Activated CD8-positive, alpha-beta memory T cell treated with anti-CD3 and anti-CD28 coated beads, Interleukin-2, amount 10 ng/mL, durations not matched to agents 7 days and 5 days (primary cell): ENCODE measurements at regions not wholly inside any gene's neighbourhood (a gene's known extent, or its start where the extent isn't known, plus 50 kb on each side); places are given as distances from the start of the nearest gene placed in this dataset.

ENCODE experiments used
- ATAC-seq: fragments of 150-1000 bp; cut with Tn5 transposase; one replicate; pipeline ENCODE4 v1.10.0; 2021; ENCODE audit warnings: moderate library complexity
- CTCF ChIA-PET: fragments of 350-600 bp; sonication (Branson Sonifier 250); formaldehyde crosslinking; loops from one replicate; lab custom pipeline; 2021; ENCODE audit warnings: antibody characterized with exemption; lab: Charles Lee
- DNase-seq: peaks from one replicate; pipeline ENCODE4 v3.0.0-alpha.2; 2020
- H3K27ac Mint-ChIP-seq: one replicate; pipeline ENCODE4 v1.8.0; 2021; ENCODE audit warnings: mild to moderate bottlenecking, mixed read lengths
- H3K27me3 Mint-ChIP-seq: one replicate; pipeline ENCODE4 v1.8.0; 2021; ENCODE audit warnings: mixed read lengths
- H3K36me3 Mint-ChIP-seq: one replicate; pipeline ENCODE4 v1.8.0; 2021; ENCODE audit warnings: mild to moderate bottlenecking, mixed read lengths
- H3K4me1 Mint-ChIP-seq: one replicate; pipeline ENCODE4 v1.8.0; 2021; ENCODE audit warnings: mixed read lengths
- H3K4me3 Mint-ChIP-seq: one replicate; pipeline ENCODE4 v1.8.0; 2021; ENCODE audit warnings: mild to moderate bottlenecking, moderate library complexity, mixed read lengths
- H3K9me3 Mint-ChIP-seq: one replicate; pipeline ENCODE4 v1.8.0; 2022; ENCODE audit warnings: low read depth, mixed read lengths

GRCh38 chr3:109618766-109619378 lies 281.5 kb upstream of the DPPA4 start:
- Mint-ChIP-seq H3K36me3 (no peaks in the 10 kb centered on the region), H3K27me3 (no peaks in the 10 kb centered on the region), H3K4me3 (no peak overlapping the region), H3K9me3 (no peaks in the 10 kb centered on the region), H3K27ac (no peak overlapping the region), H3K4me1 (no peaks in the 10 kb centered on the region)
- CTCF ChIA-PET: no interaction called here
- DNase-seq (no peak), ATAC-seq (no peak)

- no peaks in the 10 kb centered on the region for H3K27me3 Mint-ChIP-seq
- CTCF ChIA-PET: no interaction called here
- H3K9me3 Mint-ChIP-seq: no peaks in the 10 kb centered on the region
- ATAC-seq (no peak), DNase-seq (no peak)
- no peak overlapping the region for H3K4me3 Mint-ChIP-seq
- no peaks in the 10 kb centered on the region for H3K36me3 Mint-ChIP-seq
- no peaks in the 10 kb centered on the region for H3K4me1 Mint-ChIP-seq
- H3K27ac Mint-ChIP-seq: no peak overlapping the region
Observed at GRCh38 chr3:109631897-109632296, 294.6 kb upstream of the DPPA4 start.

GRCh38 chr3:109640146-109640652 lies 302.9 kb upstream of the DPPA4 start:
- CTCF ChIA-PET: no interaction called here
- ATAC-seq (no peak), DNase-seq (no peak)
- peaks cover 5% of the 10 kb centered on the region for H3K27me3 Mint-ChIP-seq
- no peak overlapping the region for H3K4me3 Mint-ChIP-seq
- no peaks in the 10 kb centered on the region for H3K9me3 Mint-ChIP-seq
- H3K36me3 Mint-ChIP-seq: no peaks in the 10 kb centered on the region
- no peak overlapping the region for H3K27ac Mint-ChIP-seq
- no peaks in the 10 kb centered on the region for H3K4me1 Mint-ChIP-seq

GRCh38 chr3:109642025-109642424 lies 304.7 kb upstream of the DPPA4 start:
- Mint-ChIP-seq H3K4me3 (no peak overlapping the region), H3K36me3 (no peaks in the 10 kb centered on the region), H3K27me3 (peaks cover 5% of the 10 kb centered on the region), H3K9me3 (no peaks in the 10 kb centered on the region), H3K27ac (no peak overlapping the region), H3K4me1 (no peaks in the 10 kb centered on the region)
- DNase-seq (no peak), ATAC-seq (no peak)
- CTCF ChIA-PET: no interaction called here

GRCh38 chr3:109643590-109643989 lies 306.2 kb upstream of the DPPA4 start:
- Mint-ChIP-seq H3K36me3 (no peaks in the 10 kb centered on the region), H3K9me3 (no peaks in the 10 kb centered on the region), H3K4me1 (no peaks in the 10 kb centered on the region), H3K27ac (no peak overlapping the region), H3K4me3 (no peak overlapping the region), H3K27me3 (peaks cover 2% of the 10 kb centered on the region)
- CTCF ChIA-PET: no interaction called here
- no peak for DNase-seq
- ATAC-seq: no peak

- DNase-seq (no peak), ATAC-seq (no peak)
- H3K36me3 Mint-ChIP-seq: no peaks in the 10 kb centered on the region
- no peaks in the 10 kb centered on the region for H3K4me1 Mint-ChIP-seq
- CTCF ChIA-PET: no interaction called here
- no peaks in the 10 kb centered on the region for H3K9me3 Mint-ChIP-seq
- H3K27ac Mint-ChIP-seq: no peak overlapping the region
- peaks cover 2% of the 10 kb centered on the region for H3K27me3 Mint-ChIP-seq
- H3K4me3 Mint-ChIP-seq: no peak overlapping the region
Observed at GRCh38 chr3:109644332-109644731, 307.0 kb upstream of the DPPA4 start.

GRCh38 chr3:109644746-109645145 lies 307.4 kb upstream of the DPPA4 start:
- Mint-ChIP-seq H3K4me1 (no peaks in the 10 kb centered on the region), H3K27ac (no peak overlapping the region), H3K9me3 (no peaks in the 10 kb centered on the region), H3K4me3 (no peak overlapping the region), H3K36me3 (no peaks in the 10 kb centered on the region), H3K27me3 (peaks cover 2% of the 10 kb centered on the region)
- CTCF ChIA-PET: no interaction called here
- no peak for ATAC-seq
- DNase-seq: no peak

- no peak for ATAC-seq
- H3K27ac Mint-ChIP-seq: no peak overlapping the region
- H3K4me1 Mint-ChIP-seq: no peaks in the 10 kb centered on the region
- H3K9me3 Mint-ChIP-seq: peaks cover 5% of the 10 kb centered on the region
- no peaks in the 10 kb centered on the region for H3K36me3 Mint-ChIP-seq
- CTCF ChIA-PET: interaction anchor here (0.6 kb wide), 1 partner anchor 543 kb away, joined by 3 read pairs; no protein-coding TSS in a partner anchor
- no peak overlapping the region for H3K4me3 Mint-ChIP-seq
- no peak for DNase-seq
- H3K27me3 Mint-ChIP-seq: peaks cover 2% of the 10 kb centered on the region
Observed at GRCh38 chr3:109648027-109648426, 310.7 kb upstream of the DPPA4 start.

GRCh38 chr3:109656225-109656624 lies 318.9 kb upstream of the DPPA4 start:
- H3K36me3 Mint-ChIP-seq: no peaks in the 10 kb centered on the region
- H3K4me3 Mint-ChIP-seq: no peak overlapping the region
- DNase-seq (no peak), ATAC-seq (no peak)
- no peak overlapping the region for H3K27ac Mint-ChIP-seq
- H3K27me3 Mint-ChIP-seq: no peaks in the 10 kb centered on the region
- H3K4me1 Mint-ChIP-seq: no peaks in the 10 kb centered on the region
- CTCF ChIA-PET: no interaction called here
- peaks cover 3% of the 10 kb centered on the region for H3K9me3 Mint-ChIP-seq

- CTCF ChIA-PET: no interaction called here
- Mint-ChIP-seq H3K27ac (no peak overlapping the region), H3K9me3 (no peaks in the 10 kb centered on the region), H3K36me3 (no peaks in the 10 kb centered on the region), H3K4me1 (no peaks in the 10 kb centered on the region), H3K4me3 (no peak overlapping the region), H3K27me3 (no peaks in the 10 kb centered on the region)
- ATAC-seq (no peak), DNase-seq (no peak)
Observed at GRCh38 chr3:109678600-109678999, 341.3 kb upstream of the DPPA4 start.

GRCh38 chr3:109679664-109680063 lies 342.3 kb upstream of the DPPA4 start:
- no peaks in the 10 kb centered on the region for H3K4me1 Mint-ChIP-seq
- no peak overlapping the region for H3K27ac Mint-ChIP-seq
- H3K9me3 Mint-ChIP-seq: no peaks in the 10 kb centered on the region
- H3K4me3 Mint-ChIP-seq: no peak overlapping the region
- no peak for ATAC-seq
- CTCF ChIA-PET: no interaction called here
- no peaks in the 10 kb centered on the region for H3K36me3 Mint-ChIP-seq
- no peaks in the 10 kb centered on the region for H3K27me3 Mint-ChIP-seq
- DNase-seq: no peak

GRCh38 chr3:109683746-109684145 lies 346.4 kb upstream of the DPPA4 start:
- CTCF ChIA-PET: no interaction called here
- H3K27me3 Mint-ChIP-seq: no peaks in the 10 kb centered on the region
- H3K9me3 Mint-ChIP-seq: no peaks in the 10 kb centered on the region
- H3K4me3 Mint-ChIP-seq: no peak overlapping the region
- DNase-seq (no peak), ATAC-seq (no peak)
- H3K4me1 Mint-ChIP-seq: no peaks in the 10 kb centered on the region
- H3K36me3 Mint-ChIP-seq: no peaks in the 10 kb centered on the region
- no peak overlapping the region for H3K27ac Mint-ChIP-seq

- no peak for ATAC-seq
- Mint-ChIP-seq H3K9me3 (peaks cover 2% of the 10 kb centered on the region), H3K36me3 (peaks cover 3% of the 10 kb centered on the region), H3K27me3 (no peaks in the 10 kb centered on the region), H3K4me3 (no peak overlapping the region), H3K4me1 (no peaks in the 10 kb centered on the region), H3K27ac (no peak overlapping the region)
- CTCF ChIA-PET: no interaction called here
- DNase-seq: no peak
Observed at GRCh38 chr3:109685084-109686079, 348.0 kb upstream of the DPPA4 start.

- H3K9me3 Mint-ChIP-seq: peaks cover 4% of the 10 kb centered on the region
- DNase-seq (no peak), ATAC-seq (no peak)
- no peaks in the 10 kb centered on the region for H3K27me3 Mint-ChIP-seq
- H3K27ac Mint-ChIP-seq: no peak overlapping the region
- CTCF ChIA-PET: no interaction called here
- no peak overlapping the region for H3K4me3 Mint-ChIP-seq
- no peaks in the 10 kb centered on the region for H3K4me1 Mint-ChIP-seq
- peaks cover 3% of the 10 kb centered on the region for H3K36me3 Mint-ChIP-seq
Observed at GRCh38 chr3:109687626-109688025, 350.3 kb upstream of the DPPA4 start.
